SK-N-MC (cell line): ENCODE measurements at regions not wholly inside any gene's neighbourhood (a gene's known extent, or its start where the extent isn't known, plus 50 kb on each side); places are given as distances from the start of the nearest gene placed in this dataset.

Experiments used
- EZH2 ChIP-seq: fragments of 200-600 bp; sonication (generic); IDR thresholded peaks from one replicate; pipeline ENCODE4 v1.6.1; 2017; ENCODE audit warnings: antibody characterized with exemption
- POLR2AphosphoS5 ChIP-seq: IDR thresholded peaks from 2 replicates; pipeline ENCODE4 v1.6.1; 2012; ENCODE audit warnings: mild to moderate bottlenecking, low read depth, low read length, borderline replicate concordance

DNA sequence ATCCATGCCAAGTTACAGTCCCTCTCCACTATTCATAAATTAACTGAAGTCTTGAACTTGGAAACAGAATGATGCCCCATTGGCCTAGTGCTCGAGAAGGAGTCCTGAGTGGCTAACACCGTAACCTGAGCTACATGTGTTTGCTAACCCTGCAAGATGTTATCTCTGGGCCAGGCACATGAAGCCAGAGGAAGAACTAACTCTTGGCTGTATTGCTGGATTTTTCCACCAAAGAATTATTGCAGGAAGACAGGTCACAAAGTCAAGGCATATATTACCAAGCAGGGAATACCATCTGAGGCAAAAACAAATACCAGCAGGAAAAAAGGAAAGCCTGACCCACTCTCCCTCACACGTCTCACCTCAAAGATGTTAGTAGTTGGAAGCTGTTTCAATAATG is 148.9 kb upstream of the PHACTR1 start:
- TF ChIP-seq EZH2 (no peak), POLR2AphosphoS5 (no peak)
